Transverse colon (tissue), 4 donors: ENCODE measurements at regions not wholly inside any gene's neighbourhood (a gene's known extent, or its start where the extent isn't known, plus 50 kb on each side); places are given as distances from the start of the nearest gene placed in this dataset.
"Not testable (repeated sequence)": the region's sequence is repeated elsewhere in the genome, so short reads cannot be mapped to it uniquely, and the experiment has no call there.

ENCODE experiments used
- DNase-seq: peaks from one replicate; pipeline ENCODE4 v3.0.0-alpha.2; 2019
- H3K27ac ChIP-seq, 4 donors: fragments of 200-600 bp; sonication (generic); 2 replicates each; pipeline ENCODE4 v1.5.1; 2016 to 2018; ENCODE audit warnings: inconsistent platforms in 4 of 4
- H3K27me3 ChIP-seq: fragments of 200-600 bp; sonication (generic); 2 replicates; pipeline ENCODE4 v1.5.1; 2017; ENCODE audit warnings: inconsistent platforms
- H3K36me3 ChIP-seq, 4 donors: fragments of 200-600 bp; sonication (generic); 2 replicates each; pipeline ENCODE4 v1.5.1; 2017 to 2019; ENCODE audit warnings: inconsistent platforms in 4 of 4
- H3K4me1 ChIP-seq, 4 donors: fragments of 200-600 bp; sonication (generic); 2 replicates each; pipeline ENCODE4 v1.5.1; 2017 to 2020; ENCODE audit warnings: inconsistent platforms in 4 of 4
- H3K4me3 ChIP-seq, 4 donors: fragments of 200-600 bp; sonication (generic); 1 replicate in 1 of 4; 2 replicates in 3 of 4; pipeline versions ENCODE4 v1.5.1 to v1.6.1; 2017 to 2019; ENCODE audit warnings: inconsistent platforms in 4 of 4
- H3K9me3 ChIP-seq, 2 donors: fragments of 200-600 bp; sonication (generic); 2 replicates each; pipeline ENCODE4 v1.5.1; 2017 to 2019; ENCODE audit warnings: inconsistent platforms in 2 of 2
- CTCF ChIP-seq, 5 experiments: fragments of 200-600 bp in 3 of 5; fragments of 450-650 bp in 2 of 5; sonication (generic) in 3 of 5; IDR thresholded peaks; 1 replicate in 2 of 5; 2 replicates in 3 of 5; pipeline ENCODE4 v1.5.1; 2016 to 2017; ENCODE audit warnings: antibody characterized with exemption in 5 of 5, inconsistent platforms in 3 of 5, mild to moderate bottlenecking in 2 of 5, moderate library complexity in 1 of 5
- EP300 ChIP-seq: sonication (generic); formaldehyde crosslinking; IDR thresholded peaks from one replicate; pipeline ENCODE4 v1.6.1; 2017; ENCODE audit warnings: antibody characterized with exemption, low read depth
- POLR2A ChIP-seq: fragments of 450-650 bp; IDR thresholded peaks from one replicate; pipeline ENCODE4 v1.6.1; 2016; ENCODE audit warnings: antibody characterized with exemption, mild to moderate bottlenecking, moderate library complexity
- POLR2AphosphoS5 ChIP-seq, 3 donors: sonication (generic); formaldehyde crosslinking; IDR thresholded peaks; one replicate each; pipeline ENCODE4 v1.6.1; 2016; ENCODE audit warnings: antibody characterized with exemption in 3 of 3
- WGBS, 2 donors: methylation state at CpG; one replicate each; pipeline ENCODE4 v1.1.5; 2018; ENCODE audit warnings: low coverage in 1 of 2; 5-methylcytosine and 5-hydroxymethylcytosine counted together
- in situ Hi-C, 4 donors: fragments of 200-750 bp; cut with MboI; loops; one replicate each; pipeline versions ENCODE4 v1.15.0 to v1.15.1; 2017; ENCODE audit warnings: low sequenced_read_pairs in 3 of 4, low pct_ligation_motif_present in 1 of 4, low pct_unique_long_range_greater_than_20kb in 1 of 4
- intact Hi-C: fragments of 100-400 bp; cut with DNase I; formaldehyde crosslinking; loops from one replicate; pipeline ENCODE4 v1.15.1; 2023; ENCODE audit warnings: low total_unique reads

- no peak for DNase-seq
- in situ Hi-C loops: no loop called here
- intact Hi-C loops: no loop called here
- Histone ChIP-seq H3K27me3 (no peaks in the 10 kb centered on the region), H3K36me3 (no peaks in the 10 kb centered on the region), H3K27ac (no peak overlapping the region), H3K4me3 (no peak overlapping the region), H3K9me3 (no peaks in the 10 kb centered on the region), H3K4me1 (no peaks in the 10 kb centered on the region)
- WGBS, 2 donors: 84 to 94% methylated on average over 6 of the region's 6 CpGs
- TF ChIP-seq EP300 (no peak), POLR2AphosphoS5 (IDR thresholded peaks at IDR 0.05) (no peak)
These were observed 588.8 kb upstream of the GOLIM4 start for GRCh38 chr3:168684519-168684918.

GRCh38 chr3:168678730-168679129 lies 583.0 kb upstream of the GOLIM4 start:
- Histone ChIP-seq H3K36me3 (no peaks in the 10 kb centered on the region), H3K9me3 (no peaks in the 10 kb centered on the region), H3K4me1 (no peaks in the 10 kb centered on the region), H3K27ac (no peak overlapping the region), H3K27me3 (no peaks in the 10 kb centered on the region), H3K4me3 (no peak overlapping the region)
- in situ Hi-C loops (no loop called here), intact Hi-C loops (no loop called here)
- TF ChIP-seq POLR2A (no peak), CTCF (IDR thresholded peaks at IDR 0.05) (no peak), POLR2AphosphoS5 (IDR thresholded peaks at IDR 0.05) (no peak), EP300 (no peak)
- 80 to 89% methylated on average over 1 of the region's 1 CpG for whole genome bisulfite sequencing, 2 donors
- no peak for DNase-seq

GRCh38 chr3:168671091-168671490 lies 575.4 kb upstream of the GOLIM4 start:
- H3K36me3 ChIP-seq: no peaks in the 10 kb centered on the region
- TF ChIP-seq EP300 (no peak), POLR2A (no peak), POLR2AphosphoS5 (IDR thresholded peaks at IDR 0.05) (no peak), CTCF (IDR thresholded peaks at IDR 0.05) (no peak)
- in situ Hi-C loops: no loop called here
- intact Hi-C loops: no loop called here
- WGBS, 2 donors: 39 to 63% methylated on average over 5 of the region's 5 CpGs
- DNase-seq: peak; percentile 51
- no peaks in the 10 kb centered on the region for H3K9me3 ChIP-seq
- H3K27me3 ChIP-seq: no peaks in the 10 kb centered on the region
- no peak overlapping the region for H3K27ac ChIP-seq
- peaks cover 0 to 7% (median 0%) of the 10 kb centered on the region in 4 donors for H3K4me1 ChIP-seq
- no peak overlapping the region for H3K4me3 ChIP-seq

GRCh38 chr3:168660879-168661657 lies 565.3 kb upstream of the GOLIM4 start:
- in situ Hi-C loops, DNase-seq, H3K9me3 ChIP-seq, H3K4me1 ChIP-seq, intact Hi-C loops, H3K36me3 ChIP-seq, H3K27me3 ChIP-seq, H3K27ac ChIP-seq, H3K4me3 ChIP-seq: not testable (repeated sequence)
- 79 to 80% methylated on average over 1 to 6 of the region's 6 CpGs for WGBS, 2 donors

- TF ChIP-seq POLR2AphosphoS5 (IDR thresholded peaks at IDR 0.05): no peak
- TF ChIP-seq EP300: no peak
- no peak for TF ChIP-seq POLR2A
- TF ChIP-seq CTCF (IDR thresholded peaks at IDR 0.05): no peak
- no peak for DNase-seq
- in situ Hi-C loops: no loop called here
- Histone ChIP-seq H3K4me3 (no peak overlapping the region), H3K27ac (no peak overlapping the region), H3K9me3 (no peaks in the 10 kb centered on the region), H3K27me3 (no peaks in the 10 kb centered on the region), H3K36me3 (no peaks in the 10 kb centered on the region), H3K4me1 (no peaks in the 10 kb centered on the region)
- intact Hi-C loops: no loop called here
These were observed 563.3 kb upstream of the GOLIM4 start for GRCh38 chr3:168659015-168659414.
